OCI-LY7 (cell line): ENCODE measurements at regions not wholly inside any gene's neighbourhood (a gene's known extent, or its start where the extent isn't known, plus 50 kb on each side); places are given as distances from the start of the nearest gene placed in this dataset.

Experiments used
- BruUV-seq: library from RNA; stranded (reverse); fragments of 400-500 nt; replicated peaks from 2 replicates; lab custom pipeline; 2021; lab: Mats Ljungman, UMichigan
- CTCF ChIA-PET: fragments of 300-600 bp; sonication (Branson Sonifier 250); formaldehyde crosslinking; loops from one replicate; lab custom pipeline; 2022; ENCODE audit warnings: antibody characterized with exemption; ENCODE audit not compliant: unreplicated experiment; lab: Charles Lee
- POLR2A ChIA-PET: fragments of 300-600 bp; sonication (Branson Sonifier 250); formaldehyde crosslinking; loops from one replicate; lab custom pipeline; 2022; ENCODE audit warnings: antibody characterized with exemption; lab: Charles Lee
- DNase-seq: peaks from one replicate; pipeline ENCODE4 v3.0.0-alpha.2; 2015; ENCODE audit warnings: low spot score
- H2AFZ ChIP-seq: fragments of 200-600 bp; sonication (generic), shearing (Covaris generic); 2 replicates; pipeline ENCODE4 v1.6.1; 2014; ENCODE audit warnings: mild to moderate bottlenecking, antibody characterized with exemption, low read length, moderate library complexity
- H3K27ac ChIP-seq: fragments of 200-600 bp; sonication (generic); 2 replicates; pipeline ENCODE4 v1.5.1; 2014; ENCODE audit warnings: mixed run types, low read depth, mild to moderate bottlenecking, moderate library complexity, low read length, inconsistent platforms; ENCODE audit not compliant: poor library complexity, severe bottlenecking
- H3K36me3 ChIP-seq: fragments of 200-600 bp; sonication (generic); 2 replicates; pipeline ENCODE4 v1.6.1; 2014; ENCODE audit warnings: mild to moderate bottlenecking, antibody characterized with exemption, low read length, moderate library complexity, mixed read lengths; ENCODE audit not compliant: insufficient read depth
- H3K4me1 ChIP-seq: fragments of 200-600 bp; sonication (generic); 2 replicates; pipeline ENCODE4 v1.5.1; 2014; ENCODE audit warnings: mild to moderate bottlenecking, low read length; ENCODE audit not compliant: insufficient read depth, poor library complexity, severe bottlenecking
- H3K4me2 ChIP-seq: fragments of 200-600 bp; sonication (generic); 2 replicates; pipeline ENCODE4 v1.6.1; 2014; ENCODE audit warnings: mild to moderate bottlenecking, low read length
- H3K4me3 ChIP-seq: fragments of 200-600 bp; sonication (generic); 2 replicates; pipeline ENCODE4 v1.5.1; 2014; ENCODE audit warnings: mild to moderate bottlenecking, low read depth, low read length; ENCODE audit not compliant: poor library complexity, severe bottlenecking
- H3K79me2 ChIP-seq: fragments of 200-600 bp; sonication (generic); 2 replicates; pipeline ENCODE4 v1.6.1; 2016; ENCODE audit warnings: low read depth, mild to moderate bottlenecking, low read length, moderate library complexity, mixed read lengths; ENCODE audit not compliant: insufficient read depth
- H3K9me2 ChIP-seq: fragments of 200-600 bp; sonication (generic); 2 replicates; pipeline ENCODE4 v1.6.1; 2016; ENCODE audit warnings: mild to moderate bottlenecking, low read length, mixed read lengths; ENCODE audit not compliant: insufficient read depth
- H3K9me3 ChIP-seq: fragments of 200-600 bp; sonication (generic); 2 replicates; pipeline ENCODE4 v1.6.1; 2014; ENCODE audit warnings: mild to moderate bottlenecking, mixed run types, low read length, mixed read lengths
- H4K20me1 ChIP-seq: fragments of 200-600 bp; sonication (generic); 2 replicates; pipeline ENCODE4 v1.6.1; 2014; ENCODE audit warnings: mild to moderate bottlenecking, antibody characterized with exemption, low read length, moderate library complexity, mixed read lengths; ENCODE audit not compliant: insufficient read depth
- CTCF ChIP-seq: fragments of 200-600 bp; sonication (generic); conservative IDR thresholded peaks from 2 replicates; pipeline ENCODE4 v1.5.1; 2014; ENCODE audit warnings: mild to moderate bottlenecking, antibody characterized with exemption, low read length, moderate library complexity, mixed read lengths
- EZH2phosphoT487 ChIP-seq: fragments of 200-600 bp; sonication (generic); IDR thresholded peaks from 2 replicates; pipeline ENCODE4 v1.6.1; 2018; ENCODE audit warnings: low read depth, borderline replicate concordance, mild to moderate bottlenecking, mixed run types, antibody characterized with exemption, low read length, moderate library complexity, mixed read lengths
- intact Hi-C: fragments of 100-400 bp; cut with micrococcal nuclease; formaldehyde crosslinking; loops from one replicate; pipeline ENCODE4 v1.10.0; 2022; ENCODE audit not compliant: unreplicated experiment

GRCh38 chr6:170029416-170030283 lies 261.2 kb downstream of the DLL1 start:
- CTCF ChIA-PET = interaction anchor here (0.5 kb wide), 1 partner anchor 63 kb away, joined by 12 read pairs; no protein-coding TSS in a partner anchor
- Histone ChIP-seq H3K4me1 (no peaks in the 10 kb centered on the region), H2AFZ (no peak overlapping the region), H3K4me3 (no peak overlapping the region), H3K79me2 (no peaks in the 10 kb centered on the region), H3K27ac (no peak overlapping the region), H3K4me2 (no peak overlapping the region), H3K9me3 (no peaks in the 10 kb centered on the region), H3K9me2 (no peaks in the 10 kb centered on the region), H3K36me3 (no peaks in the 10 kb centered on the region), H4K20me1 (no peaks in the 10 kb centered on the region)
- intact Hi-C loops = no loop called here
- BruUV-seq = no TSS peak
- no peak for DNase-seq
- POLR2A ChIA-PET = interaction anchor here (0.8 kb wide), 1 partner anchor 240 kb away, joined by 5 read pairs; no protein-coding TSS in a partner anchor
- TF ChIP-seq CTCF (no peak), EZH2phosphoT487 (no peak)

GRCh38 chr6:170028629-170029345 lies 262.1 kb downstream of the DLL1 start:
- ChIA-PET POLR2A (no interaction called here), CTCF (no interaction called here)
- H2AFZ ChIP-seq = no peak overlapping the region
- H3K4me3 ChIP-seq = no peak overlapping the region
- H3K27ac ChIP-seq = no peak overlapping the region
- DNase-seq = no peak
- TF ChIP-seq EZH2phosphoT487 (no peak), CTCF (no peak)
- no peak overlapping the region for H3K4me2 ChIP-seq
- no TSS peak for BruUV-seq
- intact Hi-C loops = no loop called here
- no peaks in the 10 kb centered on the region for H3K79me2 ChIP-seq
- no peaks in the 10 kb centered on the region for H3K4me1 ChIP-seq
- H3K9me3 ChIP-seq = no peaks in the 10 kb centered on the region
- H3K36me3 ChIP-seq = no peaks in the 10 kb centered on the region
- no peaks in the 10 kb centered on the region for H3K9me2 ChIP-seq
- no peaks in the 10 kb centered on the region for H4K20me1 ChIP-seq

- Histone ChIP-seq H3K4me1 (no peaks in the 10 kb centered on the region), H3K4me2 (no peak overlapping the region), H3K79me2 (no peaks in the 10 kb centered on the region), H3K4me3 (no peak overlapping the region), H3K9me2 (no peaks in the 10 kb centered on the region), H3K36me3 (no peaks in the 10 kb centered on the region), H3K9me3 (no peaks in the 10 kb centered on the region), H4K20me1 (no peaks in the 10 kb centered on the region), H2AFZ (no peak overlapping the region), H3K27ac (no peak overlapping the region)
- TF ChIP-seq EZH2phosphoT487 = no peak
- no TSS peak for BruUV-seq
- ChIA-PET CTCF (no interaction called here), POLR2A (no interaction called here)
- no peak for DNase-seq
- intact Hi-C loops = no loop called here
Observed at GRCh38 chr6:170027647-170028043, 263.2 kb downstream of the DLL1 start.
